ENCODE measurements at regions not wholly inside any gene's neighbourhood (a gene's known extent, or its start where the extent isn't known, plus 50 kb on each side); places are given as distances from the start of the nearest gene placed in this dataset.

DNA sequence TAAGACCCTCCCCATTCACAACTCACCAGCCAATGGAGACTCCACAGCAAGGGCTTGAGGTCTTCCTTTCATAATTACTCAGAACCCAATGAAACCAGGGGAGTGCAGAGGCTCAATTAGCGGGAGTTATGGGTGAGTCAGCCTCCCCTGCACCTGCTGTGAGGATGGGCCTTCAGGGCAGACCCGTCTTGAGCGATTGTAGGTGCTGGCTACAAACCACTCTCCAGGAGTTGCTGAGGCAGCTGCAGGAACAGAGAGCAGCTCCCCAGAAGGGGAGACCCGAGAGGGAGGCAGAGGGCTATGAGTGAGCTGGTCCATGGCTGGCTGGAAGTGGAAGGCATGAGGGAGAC is 58.5 kb upstream of the SORCS3 start:
- Histone ChIP-seq H2AFZ (ENCODE audit: control insufficient read depth, low read depth, low read length) (no peak overlapping the region), H3K9me3 (replicated peaks; ENCODE audit: control insufficient read depth, insufficient read depth, low read length) (no peaks in the 10 kb centered on the region), H4K20me1 (ENCODE audit: control insufficient read depth, insufficient read depth) (no peaks in the 10 kb centered on the region), H3K79me2 (ENCODE audit: control insufficient read depth, insufficient read depth, low read length) (no peaks in the 10 kb centered on the region), H3K4me2 (ENCODE audit: control insufficient read depth, insufficient read depth) (no peak overlapping the region), H3K27me3 (replicated peaks in 1 of 2; ENCODE audit: control insufficient read depth in 2 of 2, insufficient read depth in 2 of 2, low read length in 1 of 2) (no peaks in the 10 kb centered on the region; a peak in 1 of 4 replicates), H3K36me3 (ENCODE audit: control insufficient read depth in 2 of 2, insufficient read depth in 2 of 2, low read length in 1 of 2) (no peaks in the 10 kb centered on the region), H3K4me1 (ENCODE audit: control insufficient read depth, insufficient read depth, low read length) (no peaks in the 10 kb centered on the region), H3K9ac (ENCODE audit: control insufficient read depth, insufficient read depth, low read length) (no peak overlapping the region), H3K4me3 (no peak overlapping the region), H3K27ac (ENCODE audit: control insufficient read depth, insufficient read depth) (no peak overlapping the region)
- FAIRE-seq = no peak
- TF ChIP-seq, protein P1, sequence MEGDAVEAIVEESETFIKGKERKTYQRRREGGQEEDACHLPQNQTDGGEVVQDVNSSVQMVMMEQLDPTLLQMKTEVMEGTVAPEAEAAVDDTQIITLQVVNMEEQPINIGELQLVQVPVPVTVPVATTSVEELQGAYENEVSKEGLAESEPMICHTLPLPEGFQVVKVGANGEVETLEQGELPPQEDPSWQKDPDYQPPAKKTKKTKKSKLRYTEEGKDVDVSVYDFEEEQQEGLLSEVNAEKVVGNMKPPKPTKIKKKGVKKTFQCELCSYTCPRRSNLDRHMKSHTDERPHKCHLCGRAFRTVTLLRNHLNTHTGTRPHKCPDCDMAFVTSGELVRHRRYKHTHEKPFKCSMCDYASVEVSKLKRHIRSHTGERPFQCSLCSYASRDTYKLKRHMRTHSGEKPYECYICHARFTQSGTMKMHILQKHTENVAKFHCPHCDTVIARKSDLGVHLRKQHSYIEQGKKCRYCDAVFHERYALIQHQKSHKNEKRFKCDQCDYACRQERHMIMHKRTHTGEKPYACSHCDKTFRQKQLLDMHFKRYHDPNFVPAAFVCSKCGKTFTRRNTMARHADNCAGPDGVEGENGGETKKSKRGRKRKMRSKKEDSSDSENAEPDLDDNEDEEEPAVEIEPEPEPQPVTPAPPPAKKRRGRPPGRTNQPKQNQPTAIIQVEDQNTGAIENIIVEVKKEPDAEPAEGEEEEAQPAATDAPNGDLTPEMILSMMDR (IDR thresholded peaks at IDR 0.05 in 2 of 3, conservative IDR thresholded peaks at IDR 0.05 in 1 of 3; ENCODE audit: control insufficient read depth in 2 of 3, extremely low read depth in 1 of 3, insufficient read depth in 1 of 3, low read depth in 3 of 3, low read length in 3 of 3) = no peak
- TF ChIP-seq BHLHE40 (IDR thresholded peaks at IDR 0.05; ENCODE audit: borderline replicate concordance in 1 of 2, low read depth in 2 of 2, low read length in 1 of 2) (no peak), NBN (IDR thresholded peaks at IDR 0.05) (no peak)
- ChIA-PET CTCF (interaction anchor here (0.6 kb wide), 1 partner anchor 56 kb away, joined by 4 read pairs; no protein-coding TSS in a partner anchor), RAD21 (ENCODE audit: unreplicated experiment) (no interaction called here), POLR2A (no interaction called here), SMC1A (ENCODE audit: uncharacterized antibody, unreplicated experiment) (no interaction called here)
- DNase-seq (ENCODE audit: low read depth, low spot score) = no peak
- ATAC-seq = peak; percentile 32; the same call in 2 of the 3 replicates
- BruUV-seq (replicated peaks) = no TSS peak
- 5% methylated on average over 4 of the region's 4 CpGs for WGBS (ENCODE audit: insufficient coverage, insufficient replicate concordance, low lambda C conversion rate, missing lambda C conversion rate)
- intact Hi-C loops (cut with micrococcal nuclease; ENCODE audit: unreplicated experiment) (loop anchor here (5.0 to 10.0 kb wide), 2 partner anchors 178 to 1110 kb away; no protein-coding TSS in a partner anchor), in situ Hi-C loops (cut with MboI) (no loop called here)

DNA sequence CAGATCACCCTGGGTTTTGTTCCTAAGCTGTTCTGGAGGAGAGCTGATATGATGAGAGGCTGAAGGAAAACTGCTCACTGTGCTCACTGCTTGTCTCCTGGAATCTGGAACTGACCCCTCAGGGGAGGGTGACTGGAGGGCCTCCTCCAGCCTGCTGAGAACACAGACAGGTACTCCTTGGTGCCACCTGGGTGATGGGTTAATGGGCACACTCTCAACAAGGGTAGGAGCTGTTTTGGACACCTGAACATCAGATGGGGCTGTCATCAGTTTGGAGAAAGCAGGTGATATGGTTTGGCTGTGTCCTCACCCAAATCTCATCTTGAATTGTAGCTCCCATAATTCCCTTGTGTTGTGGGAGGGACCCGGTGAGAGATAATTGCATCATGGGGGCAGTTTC is 58.1 kb upstream of the SORCS3 start:
- no peaks in the 10 kb centered on the region for H3K79me2 ChIP-seq (ENCODE audit: control insufficient read depth, insufficient read depth, low read length)
- in situ Hi-C loops (cut with MboI) = no loop called here
- DNase-seq (ENCODE audit: low read depth, low spot score) = no peak
- ATAC-seq = no peak
- no peak for FAIRE-seq
- H4K20me1 ChIP-seq (ENCODE audit: control insufficient read depth, insufficient read depth) = no peaks in the 10 kb centered on the region
- no peak overlapping the region for H3K9ac ChIP-seq (ENCODE audit: control insufficient read depth, insufficient read depth, low read length)
- H3K27me3 ChIP-seq (replicated peaks in 1 of 2; ENCODE audit: control insufficient read depth in 2 of 2, insufficient read depth in 2 of 2, low read length in 1 of 2) = no peaks in the 10 kb centered on the region; a peak in 1 of 4 replicates
- WGBS (ENCODE audit: insufficient coverage, insufficient replicate concordance, low lambda C conversion rate, missing lambda C conversion rate) = 100% methylated on average over 1 of the region's 1 CpG
- no peak overlapping the region for H3K27ac ChIP-seq (ENCODE audit: control insufficient read depth, insufficient read depth)
- POLR2A ChIA-PET = no interaction called here
- H3K9me3 ChIP-seq (replicated peaks; ENCODE audit: control insufficient read depth, insufficient read depth, low read length) = no peaks in the 10 kb centered on the region
- no peak overlapping the region for H2AFZ ChIP-seq (ENCODE audit: control insufficient read depth, low read depth, low read length)
- no peak overlapping the region for H3K4me2 ChIP-seq (ENCODE audit: control insufficient read depth, insufficient read depth)
- no peaks in the 10 kb centered on the region for H3K4me1 ChIP-seq (ENCODE audit: control insufficient read depth, insufficient read depth, low read length)
- SMC1A ChIA-PET (ENCODE audit: uncharacterized antibody, unreplicated experiment) = no interaction called here
- H3K36me3 ChIP-seq (ENCODE audit: control insufficient read depth in 2 of 2, insufficient read depth in 2 of 2, low read length in 1 of 2) = no peaks in the 10 kb centered on the region
- CTCF ChIA-PET = interaction anchor here (0.6 kb wide), 1 partner anchor 57 kb away, joined by 4 read pairs; no protein-coding TSS in a partner anchor
- H3K4me3 ChIP-seq = no peak overlapping the region
- no TSS peak for BruUV-seq (replicated peaks)
- RAD21 ChIA-PET (ENCODE audit: unreplicated experiment) = no interaction called here
- intact Hi-C loops (cut with micrococcal nuclease; ENCODE audit: unreplicated experiment) = loop anchor here (5.0 to 10.0 kb wide), 2 partner anchors 178 to 1109 kb away; no protein-coding TSS in a partner anchor
- no peak for TF ChIP-seq RAD21 (IDR thresholded peaks at IDR 0.05; ENCODE audit: insufficient read depth, low read depth, low read length)
- no peak for TF ChIP-seq POLR2A (IDR thresholded peaks at IDR 0.05; ENCODE audit: low read depth, low read length)
- TF ChIP-seq CBX5 (IDR thresholded peaks at IDR 0.05; ENCODE audit: low read depth) = no peak
- TF ChIP-seq TARDBP (IDR thresholded peaks at IDR 0.05; ENCODE audit: borderline replicate concordance) = no peak
- TF ChIP-seq CHD1 (IDR thresholded peaks at IDR 0.05; ENCODE audit: low read depth, low read length) = no peak
- no peak for TF ChIP-seq TCF3 (IDR thresholded peaks at IDR 0.05; ENCODE audit: borderline replicate concordance, insufficient read depth, low read depth, low read length)
- TF ChIP-seq MYC (IDR thresholded peaks at IDR 0.05; ENCODE audit: insufficient read depth, insufficient read length, insufficient replicate concordance, low read length, severe bottlenecking) = no peak
- TF ChIP-seq SPI1 (IDR thresholded peaks at IDR 0.05; ENCODE audit: borderline replicate concordance, insufficient read depth, low read depth, low read length) = no peak
- no peak for TF ChIP-seq PAX8 (IDR thresholded peaks at IDR 0.05)
- no peak for TF ChIP-seq EZH2 (IDR thresholded peaks at IDR 0.05; ENCODE audit: borderline replicate concordance, control insufficient read depth, low read depth, low read length)
- TF ChIP-seq ASH2L (IDR thresholded peaks at IDR 0.05; ENCODE audit: borderline replicate concordance, low read depth) = no peak
- no peak for TF ChIP-seq SUZ12 (IDR thresholded peaks at IDR 0.05; ENCODE audit: unreplicated experiment)
- TF ChIP-seq, protein P2, sequence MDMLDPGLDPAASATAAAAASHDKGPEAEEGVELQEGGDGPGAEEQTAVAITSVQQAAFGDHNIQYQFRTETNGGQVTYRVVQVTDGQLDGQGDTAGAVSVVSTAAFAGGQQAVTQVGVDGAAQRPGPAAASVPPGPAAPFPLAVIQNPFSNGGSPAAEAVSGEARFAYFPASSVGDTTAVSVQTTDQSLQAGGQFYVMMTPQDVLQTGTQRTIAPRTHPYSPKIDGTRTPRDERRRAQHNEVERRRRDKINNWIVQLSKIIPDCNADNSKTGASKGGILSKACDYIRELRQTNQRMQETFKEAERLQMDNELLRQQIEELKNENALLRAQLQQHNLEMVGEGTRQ (IDR thresholded peaks at IDR 0.05; ENCODE audit: borderline replicate concordance, low read depth, low read length) = no peak
- TF ChIP-seq CREB1 (IDR thresholded peaks at IDR 0.05; ENCODE audit: low read depth) = no peak

All from GM12878 (cell line).